ENCODE measurements at regions not wholly inside any gene's neighbourhood (a gene's known extent, or its start where the extent isn't known, plus 50 kb on each side); places are given as distances from the start of the nearest gene placed in this dataset.

DNA sequence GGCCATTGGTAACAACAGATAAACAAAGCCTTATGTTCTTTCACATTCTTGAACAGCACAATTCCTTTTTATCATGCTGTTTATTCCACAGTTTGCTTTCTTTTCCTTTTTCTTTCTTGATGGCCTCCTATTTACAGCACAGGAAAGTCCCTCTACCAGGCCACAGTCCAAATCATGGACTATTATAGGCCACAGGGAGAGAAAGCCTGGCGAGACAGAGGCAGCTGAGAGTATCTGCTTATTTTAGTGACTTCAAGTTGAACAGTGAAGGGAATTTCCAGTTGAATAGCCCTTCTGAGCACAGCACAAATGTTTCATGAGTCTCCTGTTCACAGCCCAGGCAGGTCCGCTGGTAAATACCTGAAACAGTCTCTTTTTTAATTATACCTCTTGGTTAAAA is 263.7 kb upstream of the ARID1B start:
- DNase-seq (ENCODE audit: low spot score) = no peak

DNA sequence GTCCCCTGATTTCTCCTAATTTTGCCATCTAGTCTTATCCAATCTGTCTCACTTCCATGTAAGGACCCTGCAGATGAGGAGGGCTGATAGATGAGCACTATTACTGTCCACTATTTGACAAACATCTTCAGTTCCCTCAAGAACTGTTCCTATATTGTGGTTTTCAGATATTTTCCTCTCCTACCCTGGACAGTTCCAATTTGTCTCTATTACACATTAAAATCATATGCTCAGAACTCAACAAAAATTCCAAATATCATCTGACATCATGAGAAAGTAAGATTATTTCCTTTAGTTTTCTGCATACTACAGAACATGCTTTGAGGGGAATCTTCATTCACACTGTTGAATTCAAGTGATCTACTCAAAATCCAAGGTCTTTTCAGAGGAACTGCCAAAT is 265.6 kb upstream of the ARID1B start:
- DNase-seq (ENCODE audit: low spot score) = no peak

DNA sequence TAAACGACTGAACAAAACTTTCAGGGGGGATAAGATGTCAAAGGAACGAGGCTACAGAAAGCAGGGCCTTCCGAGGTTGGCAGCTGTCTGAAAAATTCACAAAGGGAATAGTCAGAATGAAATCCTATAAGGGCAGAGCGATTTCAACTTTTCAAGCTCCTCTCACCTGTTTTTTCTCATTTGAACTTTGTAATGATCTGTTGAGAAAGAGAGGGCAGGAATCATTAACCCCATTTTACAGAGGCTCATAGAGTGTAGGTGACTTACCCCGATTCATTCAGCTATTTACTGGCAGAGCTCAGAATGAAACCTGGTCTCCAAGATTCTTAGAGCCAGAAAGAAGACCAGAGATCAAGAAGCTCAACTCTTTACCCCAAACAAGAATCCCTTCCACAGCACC is 266.1 kb upstream of the ARID1B start:
- no peak for DNase-seq (ENCODE audit: low spot score)

DNA sequence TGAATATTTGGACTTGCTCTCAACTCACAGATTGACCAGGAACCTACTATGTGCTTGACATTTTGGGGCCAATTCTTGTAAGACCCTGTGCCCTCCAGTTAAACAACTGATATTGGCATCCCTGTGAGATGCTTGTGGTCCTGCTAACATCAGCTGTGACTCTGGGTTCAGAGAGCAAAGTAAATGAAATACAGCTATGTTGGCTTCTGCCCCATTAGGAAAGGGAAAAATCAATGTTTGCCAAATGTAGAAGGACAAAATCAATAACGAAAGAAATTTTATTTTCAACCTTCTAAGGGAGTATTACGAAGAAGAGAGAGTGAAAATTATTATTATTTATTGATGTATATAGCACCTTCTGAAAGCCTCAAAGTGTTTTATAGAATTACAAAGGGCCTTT is 266.9 kb upstream of the ARID1B start:
- DNase-seq (ENCODE audit: low spot score) = no peak

DNA sequence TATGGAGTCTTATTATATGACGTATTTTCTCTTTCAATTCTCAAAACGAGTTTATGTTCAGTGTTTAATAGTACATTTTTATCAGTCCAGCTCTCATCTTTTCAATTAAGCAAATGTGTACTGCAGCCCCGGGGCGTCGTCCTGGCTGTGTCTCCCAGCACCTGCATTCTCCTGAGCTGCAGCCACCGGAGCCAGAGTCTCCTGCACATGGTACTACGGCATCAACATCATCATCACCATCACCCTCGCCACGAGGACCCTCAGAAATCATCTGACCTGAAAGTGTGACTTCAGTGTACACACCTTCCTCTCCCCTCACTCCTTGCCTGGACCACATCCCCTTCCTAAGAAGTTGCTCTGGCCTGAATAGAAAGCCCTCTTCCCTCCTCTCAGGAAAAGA is 267.7 kb upstream of the ARID1B start:
- DNase-seq (ENCODE audit: low spot score) = no peak

DNA sequence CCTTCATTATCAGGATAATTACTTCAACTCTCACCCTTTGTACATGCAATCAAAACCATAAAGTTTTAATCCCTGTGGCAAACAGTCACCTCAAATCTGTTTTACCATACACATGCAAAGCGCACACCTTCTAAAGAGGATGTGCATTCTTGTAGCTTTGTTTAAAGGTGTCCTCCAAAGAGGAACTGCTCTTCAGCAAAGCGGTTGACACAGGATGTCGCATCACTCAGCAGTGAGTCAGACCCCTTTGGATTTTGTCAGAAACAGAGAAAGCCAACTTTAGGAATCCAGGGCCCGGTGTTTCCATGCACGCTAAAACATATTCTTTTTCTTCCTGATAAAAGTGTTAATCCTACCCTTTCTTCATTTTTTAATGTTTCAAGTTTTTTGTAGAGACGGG is 268.3 kb upstream of the ARID1B start:
- DNase-seq (ENCODE audit: low spot score) = no peak

DNA sequence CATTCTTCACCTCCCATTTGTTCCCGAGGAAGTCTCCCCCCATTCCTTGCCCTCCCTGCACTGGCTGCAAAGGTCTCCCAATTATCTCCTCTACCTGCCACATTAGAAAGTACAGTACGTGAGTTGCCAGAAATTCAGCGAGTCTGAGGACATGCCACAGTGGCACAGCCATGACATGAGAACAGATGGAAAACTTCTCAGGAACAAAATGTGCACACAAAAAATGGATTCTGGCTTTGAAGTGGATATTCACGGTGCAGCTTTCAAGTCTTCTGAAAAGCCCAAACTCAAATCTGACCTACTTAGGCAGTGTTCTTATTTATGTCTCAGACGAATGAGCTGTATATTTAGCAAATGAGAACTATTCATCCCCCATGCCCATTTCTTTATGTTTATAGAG is 269.1 kb upstream of the ARID1B start:
- DNase-seq (ENCODE audit: low spot score) = no peak

DNA sequence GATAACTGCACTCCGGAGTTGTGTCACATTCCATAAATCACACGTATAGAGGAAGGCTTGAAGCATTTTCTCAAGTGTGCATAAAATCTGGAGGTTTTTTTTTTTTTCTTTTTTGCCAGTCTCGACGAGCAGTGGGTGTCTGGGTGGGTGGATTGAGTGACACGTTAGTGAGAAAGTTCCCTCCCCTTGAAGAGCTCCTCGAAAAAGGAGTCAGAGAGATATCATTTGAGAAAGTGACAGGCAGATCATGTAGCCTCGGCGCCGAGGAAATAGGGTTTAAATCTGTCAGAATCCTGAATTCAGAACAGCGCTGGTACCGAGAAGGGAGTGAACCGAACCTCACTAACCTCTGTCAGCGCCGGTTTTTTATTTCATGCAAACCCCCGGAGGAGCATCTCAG is 269.5 kb upstream of the ARID1B start:
- no peak for DNase-seq (ENCODE audit: low spot score)

DNA sequence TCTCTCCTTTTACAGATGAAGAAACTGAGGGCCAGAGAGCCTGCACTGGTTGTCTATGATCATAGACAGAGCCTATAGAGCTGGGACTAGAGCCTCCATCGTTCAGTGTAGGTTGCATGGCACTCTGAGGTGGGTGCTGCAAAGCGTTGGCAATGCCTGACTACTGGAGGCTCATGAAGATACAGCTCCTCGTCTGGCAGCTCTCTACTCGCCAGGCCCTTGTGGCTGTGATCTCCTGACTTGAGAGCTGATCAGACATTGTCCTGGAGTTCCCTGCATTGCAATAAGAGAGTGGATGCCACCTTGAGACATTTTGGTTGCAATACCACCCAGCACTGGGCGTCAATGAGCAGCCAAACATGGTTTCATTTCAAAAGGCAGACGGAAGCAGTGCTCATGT is 270.1 kb upstream of the ARID1B start:
- no peak for DNase-seq (ENCODE audit: low spot score)

DNA sequence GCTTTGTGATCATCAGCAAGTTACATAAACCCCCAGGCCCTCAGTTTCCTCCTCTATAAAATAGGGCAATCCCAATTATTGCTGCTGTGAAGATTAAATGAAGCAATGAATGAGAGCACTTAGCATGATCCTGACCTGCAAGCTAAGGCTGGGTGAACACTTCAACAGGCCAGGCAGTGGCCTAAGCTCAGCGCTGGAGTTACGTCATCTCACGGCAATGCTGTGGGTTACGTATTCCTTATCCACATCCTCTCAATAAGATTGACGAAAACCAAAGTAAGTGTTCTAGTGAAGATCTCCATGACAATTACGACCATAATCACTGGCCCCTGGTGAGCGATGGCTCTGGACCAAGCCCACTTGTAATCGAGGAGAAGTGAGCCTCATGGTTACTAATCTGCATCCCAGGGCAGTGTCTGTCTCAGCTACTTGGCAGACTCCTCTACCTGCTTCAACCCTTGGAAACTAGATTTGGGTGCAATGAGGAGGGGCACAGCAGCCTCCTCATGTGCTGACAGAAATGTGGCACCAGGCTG is 274.1 kb upstream of the ARID1B start:
- DNase-seq (ENCODE audit: low spot score) = no peak

DNA sequence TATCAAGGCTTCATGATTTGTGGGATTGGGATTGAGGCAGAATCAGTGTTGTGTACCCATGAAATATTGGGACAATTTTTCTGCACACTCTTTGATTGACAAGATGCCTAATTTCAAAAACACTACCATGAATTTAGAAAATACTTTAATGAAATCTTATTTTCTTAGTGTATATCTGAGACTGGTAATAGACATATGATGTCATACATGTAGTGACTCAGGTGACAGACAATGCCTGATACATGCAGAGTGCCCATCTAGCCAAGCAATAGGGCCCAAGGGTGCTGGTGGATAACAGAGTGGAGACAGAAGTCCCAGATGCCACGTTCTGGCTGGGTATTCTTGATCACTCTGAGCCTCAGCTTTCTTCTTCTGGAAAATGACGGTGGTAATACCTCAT is 279.6 kb upstream of the ARID1B start:
- no peak for DNase-seq (ENCODE audit: low spot score)

DNA sequence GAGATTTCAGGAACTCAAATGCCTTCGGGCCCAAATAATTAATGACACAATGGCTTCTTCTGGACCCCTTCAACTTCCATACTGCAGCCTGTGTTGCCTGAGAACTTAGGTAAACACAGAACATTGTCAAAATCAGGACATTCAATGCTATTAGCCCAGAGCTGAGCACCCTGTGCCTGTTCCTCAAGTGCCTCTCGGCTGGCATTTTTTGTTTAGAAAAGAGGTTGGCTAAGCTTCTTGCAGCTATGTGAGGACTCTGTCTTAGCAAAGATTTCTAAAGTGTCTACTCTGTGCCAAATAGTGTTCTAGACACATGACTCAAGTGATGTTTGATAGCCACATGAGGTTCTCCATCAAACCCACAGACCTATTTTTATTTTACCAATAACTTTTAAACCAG is 289.3 kb upstream of the ARID1B start:
- no peak for DNase-seq (ENCODE audit: low spot score)

DNA sequence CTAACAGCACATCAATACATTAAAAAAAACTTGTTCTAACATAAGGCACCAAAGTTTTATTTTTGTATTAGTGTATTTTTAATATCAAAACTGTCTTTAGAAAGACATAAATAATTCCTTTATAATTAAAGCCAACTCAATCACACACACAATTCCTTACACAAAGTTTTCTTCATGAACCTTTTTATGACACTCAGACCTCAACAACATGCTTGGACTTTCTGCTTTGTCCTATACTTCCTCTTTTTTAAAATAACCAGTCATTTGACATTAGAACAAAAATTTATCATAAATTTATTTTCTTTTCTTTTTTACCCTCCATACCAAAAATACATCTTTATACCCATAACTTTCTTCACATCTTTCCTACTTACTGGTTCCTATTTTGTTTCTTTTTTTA is 292.0 kb upstream of the ARID1B start:
- DNase-seq (ENCODE audit: low spot score) = no peak

DNA sequence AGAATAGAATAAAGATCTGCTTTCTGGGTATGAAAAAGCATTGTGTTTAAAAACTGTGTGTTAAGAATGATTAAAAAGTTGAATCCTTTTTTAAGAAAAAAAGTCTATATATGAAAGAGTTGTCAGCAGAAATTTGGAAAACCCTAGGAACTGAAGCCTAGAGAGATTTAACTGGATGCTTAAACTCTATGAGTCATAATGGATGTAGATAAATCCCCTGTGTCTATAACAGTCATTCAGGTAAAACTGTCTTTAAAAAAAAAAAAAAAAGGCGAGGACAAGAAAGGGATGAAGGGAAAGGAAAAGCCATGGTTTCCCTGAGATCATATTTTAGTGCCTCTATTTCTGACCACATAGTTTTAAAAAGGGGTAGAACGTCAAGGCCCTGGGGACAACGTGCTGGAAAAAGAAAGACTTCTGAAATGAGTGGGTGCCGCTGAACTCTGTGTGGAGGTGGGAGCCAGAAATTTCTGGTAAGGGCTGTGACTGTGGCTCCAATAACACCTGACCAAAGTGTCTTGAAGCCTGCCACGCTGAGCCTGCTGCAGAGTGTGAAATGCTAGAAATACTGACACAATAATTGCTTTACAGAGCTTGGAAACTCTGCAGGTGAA is 302.6 kb upstream of the ARID1B start:
- DNase-seq (ENCODE audit: low spot score) = no peak

DNA sequence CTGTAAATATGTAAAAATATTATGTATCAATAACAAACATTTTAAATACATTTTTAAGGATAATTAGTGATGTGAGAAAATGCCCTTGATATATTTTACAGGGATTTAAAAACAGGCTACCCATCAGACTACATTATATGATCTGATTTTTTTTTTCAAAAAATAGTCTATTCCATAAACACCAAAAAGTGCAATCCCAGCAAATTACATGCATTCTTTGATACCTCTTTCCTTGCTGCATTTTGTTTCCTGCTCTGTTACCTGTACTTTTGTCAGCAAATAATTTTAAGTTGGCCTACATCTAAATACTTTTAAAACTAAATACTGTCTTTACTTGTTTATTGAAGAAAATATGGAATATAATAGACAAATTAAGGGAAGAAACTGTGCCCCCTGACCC is 306.2 kb upstream of the ARID1B start:
- DNase-seq (ENCODE audit: low spot score) = no peak

DNA sequence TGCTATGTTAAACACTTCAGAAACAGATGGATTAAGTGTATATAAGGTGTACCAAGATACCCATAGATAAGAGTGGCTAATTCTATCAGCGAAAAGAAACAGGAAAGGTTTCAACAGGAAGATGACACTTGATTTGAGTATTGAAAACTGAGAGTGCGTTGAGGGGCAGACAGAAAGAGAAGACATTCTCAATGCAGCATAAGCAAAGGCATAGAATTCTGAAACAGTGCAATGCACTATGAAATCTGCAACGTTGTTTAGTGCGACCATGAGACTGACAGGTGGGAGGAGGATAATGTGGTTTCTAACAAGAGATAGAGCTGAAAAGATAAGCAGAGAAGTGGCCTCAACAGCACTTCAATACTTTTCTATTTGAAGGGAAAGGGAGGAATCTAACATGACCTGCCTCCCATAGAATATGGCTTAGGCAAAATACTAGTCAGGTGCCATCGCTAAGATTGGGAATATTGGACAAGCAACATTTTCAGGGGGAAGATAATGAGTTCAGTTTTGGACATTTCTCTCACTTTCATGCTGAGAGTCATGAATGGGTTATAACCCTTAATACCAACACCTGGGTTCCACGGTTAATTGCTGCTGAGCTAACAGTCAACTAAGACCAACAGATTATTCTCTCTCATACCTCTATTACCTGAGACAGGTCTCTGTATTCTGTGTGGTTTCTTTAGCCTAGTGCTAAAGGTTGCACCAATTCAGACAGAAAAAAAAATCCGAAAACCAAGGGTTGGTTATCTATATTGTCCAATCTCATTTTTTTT is 312.9 kb upstream of the ARID1B start:
- DNase-seq (ENCODE audit: low spot score) = no peak

DNA sequence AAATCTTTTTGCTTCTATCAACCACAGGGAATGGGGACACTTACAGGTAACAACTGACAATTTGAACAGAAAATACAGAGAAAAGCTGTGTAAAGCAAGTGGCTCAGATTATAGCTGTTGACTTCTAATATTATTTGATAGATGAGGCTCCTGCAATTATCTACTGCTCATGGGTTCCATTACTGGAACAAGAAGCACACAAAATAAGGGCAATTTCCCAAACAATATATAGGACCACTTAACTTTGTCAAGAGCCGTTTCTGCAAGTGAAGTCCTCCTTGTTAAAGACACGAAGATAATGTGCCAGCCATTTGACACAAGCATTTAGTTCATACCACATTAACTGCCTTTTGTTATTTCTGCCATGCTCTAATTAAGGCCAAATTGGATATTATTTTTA is 315.5 kb upstream of the ARID1B start:
- no peak for DNase-seq (ENCODE audit: low spot score)

DNA sequence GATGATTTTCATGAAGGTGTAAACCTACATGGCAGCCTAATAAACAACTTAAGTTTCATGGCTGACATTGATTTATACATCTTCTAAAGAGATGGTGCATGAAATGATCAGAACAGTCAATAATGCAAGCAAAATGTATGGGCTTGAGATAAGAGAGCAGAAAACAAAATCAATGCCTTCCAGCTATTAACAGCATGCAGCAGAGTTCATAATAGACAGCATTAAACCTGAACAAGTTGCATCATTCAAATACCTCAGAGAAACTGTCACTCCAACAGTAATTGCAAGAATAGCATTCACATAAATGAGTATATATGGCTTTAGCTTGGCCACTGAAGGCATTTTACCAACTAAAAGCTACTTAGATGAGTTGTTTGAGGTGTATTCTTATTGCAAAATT is 319.6 kb upstream of the ARID1B start:
- no peak for DNase-seq (ENCODE audit: low spot score)

DNA sequence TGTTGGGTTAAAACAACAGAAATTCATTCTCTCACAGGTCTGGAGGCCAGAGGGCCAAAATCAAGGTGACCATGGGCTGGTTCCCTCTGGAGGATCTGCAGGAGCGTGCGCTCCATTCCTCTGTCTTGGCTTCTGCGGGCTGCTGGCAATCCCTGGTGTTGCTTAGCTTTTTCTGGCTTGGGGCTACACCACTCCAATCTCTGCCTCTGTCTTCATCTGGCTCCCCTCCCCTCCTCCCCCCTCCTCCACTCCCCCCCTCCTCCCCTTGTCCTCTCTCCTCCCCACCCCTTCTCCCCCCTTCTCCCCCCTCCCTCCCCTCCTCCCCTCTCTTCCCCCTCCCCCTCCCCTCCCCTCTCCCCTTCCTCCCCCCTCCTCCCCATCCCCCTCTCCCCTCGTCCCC is 321.3 kb upstream of the ARID1B start:
- no peak for DNase-seq (ENCODE audit: low spot score)

DNA sequence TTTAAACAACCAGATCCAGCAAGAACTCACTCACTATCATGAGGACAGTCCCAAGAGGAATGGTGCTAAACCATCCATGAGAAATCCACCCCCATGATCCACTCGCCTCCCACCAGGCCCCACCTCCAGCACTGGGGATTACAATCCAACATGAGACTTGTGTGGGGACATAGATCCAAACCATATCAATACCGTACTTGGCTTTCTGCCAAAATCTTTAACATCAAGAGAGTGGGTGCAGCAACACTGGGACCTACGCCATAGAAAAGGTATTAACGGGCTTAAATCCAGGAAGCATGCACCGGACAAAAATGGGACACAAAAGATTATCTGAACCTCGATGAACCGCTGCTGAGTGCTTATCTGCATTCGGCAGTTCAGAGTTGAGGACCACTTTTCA is 322.3 kb upstream of the ARID1B start:
- DNase-seq (ENCODE audit: low spot score) = no peak

DNA sequence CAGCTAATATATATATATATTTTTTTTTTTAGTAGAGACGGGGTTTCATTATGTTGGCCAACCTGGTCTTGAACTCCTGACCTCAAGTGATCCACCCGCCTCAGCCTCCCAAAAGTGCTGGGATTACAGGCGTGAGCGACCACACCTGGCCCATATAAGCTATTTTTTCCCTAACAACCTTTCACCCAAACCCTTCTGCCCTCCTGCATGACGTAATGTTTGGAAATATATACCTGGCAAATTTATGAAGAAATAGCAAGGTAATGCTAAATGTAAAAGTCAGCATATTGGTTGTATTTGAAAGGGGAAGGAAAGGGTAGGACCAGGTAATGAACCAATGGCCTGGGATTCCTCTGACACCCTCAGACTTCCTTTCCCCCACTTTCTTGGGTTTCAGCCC is 325.5 kb upstream of the ARID1B start:
- DNase-seq (ENCODE audit: low spot score) = no peak

DNA sequence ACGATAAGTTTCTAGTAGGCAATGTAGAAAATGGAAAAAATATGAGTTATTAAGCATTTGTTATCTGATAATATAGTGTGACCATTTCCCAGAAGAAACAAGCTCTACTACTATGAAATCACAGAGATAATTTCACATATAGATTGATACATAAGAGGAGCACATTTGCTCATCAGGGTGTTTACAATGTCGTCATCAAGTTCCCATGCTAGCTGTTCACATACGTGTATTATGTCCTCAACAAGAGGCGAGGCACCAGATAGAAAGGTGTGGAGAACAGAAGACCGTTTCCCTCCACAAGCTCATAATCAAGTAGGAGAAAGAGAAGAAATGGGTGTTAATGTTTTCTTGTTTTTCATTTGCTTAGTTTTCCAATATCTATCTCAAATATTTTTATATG is 326.1 kb upstream of the ARID1B start:
- no peak for DNase-seq (ENCODE audit: low spot score)

DNA sequence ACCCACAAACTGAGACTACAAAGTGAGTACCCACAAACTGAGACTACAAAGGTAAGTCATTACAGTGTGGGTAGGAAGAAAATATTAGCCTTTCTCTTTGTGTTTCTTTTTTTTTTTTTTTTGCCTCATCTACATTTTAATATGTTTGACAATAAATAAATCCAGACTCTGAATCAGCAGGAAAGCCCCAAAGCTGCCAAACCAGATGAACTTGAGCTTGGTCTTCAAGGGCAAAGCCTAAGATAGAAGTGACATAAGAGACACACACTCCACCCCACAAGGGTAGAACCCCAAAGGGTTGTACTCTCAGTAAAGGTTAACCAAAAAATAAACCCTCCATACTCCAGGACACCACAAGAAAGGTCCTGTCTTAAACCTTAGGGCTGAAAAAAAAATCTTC is 326.8 kb upstream of the ARID1B start:
- no peak for DNase-seq (ENCODE audit: low spot score)

DNA sequence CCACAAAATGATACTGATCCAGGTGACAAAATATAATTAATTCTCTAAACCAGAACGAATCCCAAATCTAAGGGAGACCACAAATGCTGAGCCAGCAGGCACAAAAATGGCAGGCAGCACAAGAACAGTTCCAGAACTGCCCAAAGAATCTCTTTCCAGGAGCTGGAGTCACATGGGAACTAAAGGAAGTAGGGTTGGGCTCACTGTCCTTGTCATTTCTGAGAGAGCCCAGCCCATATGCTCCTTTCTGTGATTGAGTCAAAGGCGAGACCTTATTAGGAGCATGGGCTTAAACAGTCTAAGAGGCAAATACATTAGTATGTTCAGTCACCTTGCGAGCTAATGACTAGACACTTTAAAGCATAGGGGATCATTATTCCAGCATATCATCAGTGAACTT is 327.6 kb upstream of the ARID1B start:
- no peak for DNase-seq (ENCODE audit: low spot score)

All from hematopoietic multipotent progenitor cell treated with erythropoietin and hydrocortisone succinate and interleukin-3 and kit ligand, for 17 days (in vitro differentiated cells).